Transverse colon (tissue), 4 donors: ENCODE measurements at regions not wholly inside any gene's neighbourhood (a gene's known extent, or its start where the extent isn't known, plus 50 kb on each side); places are given as distances from the start of the nearest gene placed in this dataset.

Experiments
- CTCF ChIP-seq, 5 experiments: fragments of 200-600 bp in 3 of 5; fragments of 450-650 bp in 2 of 5; sonication (generic) in 3 of 5; IDR thresholded peaks; 1 replicate in 2 of 5; 2 replicates in 3 of 5; pipeline ENCODE4 v1.5.1; 2016 to 2017; ENCODE audit warnings: antibody characterized with exemption in 5 of 5, inconsistent platforms in 3 of 5, mild to moderate bottlenecking in 2 of 5, moderate library complexity in 1 of 5
- EP300 ChIP-seq: sonication (generic); formaldehyde crosslinking; IDR thresholded peaks from one replicate; pipeline ENCODE4 v1.6.1; 2017; ENCODE audit warnings: antibody characterized with exemption, low read depth
- POLR2A ChIP-seq: fragments of 450-650 bp; IDR thresholded peaks from one replicate; pipeline ENCODE4 v1.6.1; 2016; ENCODE audit warnings: antibody characterized with exemption, mild to moderate bottlenecking, moderate library complexity
- POLR2AphosphoS5 ChIP-seq, 3 donors: sonication (generic); formaldehyde crosslinking; IDR thresholded peaks; one replicate each; pipeline ENCODE4 v1.6.1; 2016; ENCODE audit warnings: antibody characterized with exemption in 3 of 3

- TF ChIP-seq POLR2A = no peak
- no peak for TF ChIP-seq EP300
- TF ChIP-seq CTCF (IDR thresholded peaks at IDR 0.05) = no peak
- TF ChIP-seq POLR2AphosphoS5 (IDR thresholded peaks at IDR 0.05) = no peak
These were observed 81.6 kb upstream of the CTDP1 start for GRCh38 chr18:79597831-79598632.
